DMS 273 treated with DMSO at 0.1 percent for 48 hours (cell line): ENCODE measurements at regions not wholly inside any gene's neighbourhood (a gene's known extent, or its start where the extent isn't known, plus 50 kb on each side); places are given as distances from the start of the nearest gene placed in this dataset.
"Not testable (repeated sequence)": the region's sequence is repeated elsewhere in the genome, so short reads cannot be mapped to it uniquely, and the experiment has no call there.

ENCODE experiments used
- DNase-seq: peaks from one replicate; lab custom pipeline; 2025; lab: John Stamatoyannopoulos, UW

DNA sequence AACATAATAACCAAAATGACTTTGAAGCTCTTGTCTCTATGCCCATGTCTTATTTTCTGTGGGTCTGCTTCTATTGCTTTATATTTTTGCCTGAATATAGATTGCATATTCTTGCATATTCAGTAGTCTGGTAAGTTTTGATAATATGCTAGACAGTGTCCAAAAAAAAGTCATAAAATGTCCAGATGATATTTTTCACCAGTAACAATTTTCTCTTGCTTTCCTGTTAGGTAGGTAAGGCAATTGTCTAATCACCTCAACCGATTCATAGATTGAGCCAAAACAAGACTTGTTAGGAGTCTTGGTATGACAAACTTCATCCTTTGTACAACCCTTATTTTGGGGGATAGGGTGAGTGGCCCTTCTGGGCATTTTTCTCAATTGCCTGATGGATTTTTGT, 277.0 kb upstream of the NRP1 start:
- DNase-seq = no peak

- DNase-seq = no peak
Observed at GRCh38 chr10:33609546-33609945, 275.1 kb upstream of the NRP1 start.

DNA sequence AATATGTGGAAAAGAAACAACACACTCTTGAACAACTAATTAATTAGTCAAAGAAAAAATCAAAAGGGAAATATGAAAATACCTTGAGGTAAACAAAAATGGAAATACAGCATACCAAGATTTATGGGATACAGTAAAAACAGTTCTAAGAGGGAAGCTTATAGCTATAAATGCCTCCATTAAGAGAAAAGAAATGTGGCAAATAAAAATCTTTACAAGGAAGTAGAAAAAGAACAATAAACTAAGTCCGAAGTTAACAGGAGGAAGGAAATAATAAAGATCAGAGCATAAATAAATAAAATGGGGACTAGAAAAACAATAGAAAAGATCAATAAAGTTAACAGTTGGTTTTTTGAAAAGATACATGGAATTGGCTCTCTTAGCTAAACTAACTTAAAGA, 267.8 kb upstream of the NRP1 start:
- no peak for DNase-seq

DNA sequence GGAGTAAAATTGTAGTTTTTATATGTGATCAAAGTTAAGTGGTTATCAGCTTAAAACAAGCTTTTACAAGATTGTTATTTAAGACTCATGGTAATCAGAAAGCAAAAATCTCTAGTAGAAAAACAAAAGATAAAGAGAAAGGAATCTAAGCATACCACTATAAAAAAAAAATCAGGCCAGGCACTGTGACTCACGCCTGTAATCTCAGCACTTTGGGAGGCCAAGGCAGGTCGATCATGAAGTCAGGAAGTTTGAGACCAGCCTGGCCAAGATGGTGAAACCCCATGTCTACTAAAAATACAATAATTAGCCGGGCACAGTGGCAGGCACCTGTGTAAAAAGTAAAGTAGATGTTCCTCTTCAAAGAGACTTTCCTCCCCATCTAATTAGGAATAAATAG, 265.9 kb upstream of the NRP1 start:
- DNase-seq = no peak

DNA sequence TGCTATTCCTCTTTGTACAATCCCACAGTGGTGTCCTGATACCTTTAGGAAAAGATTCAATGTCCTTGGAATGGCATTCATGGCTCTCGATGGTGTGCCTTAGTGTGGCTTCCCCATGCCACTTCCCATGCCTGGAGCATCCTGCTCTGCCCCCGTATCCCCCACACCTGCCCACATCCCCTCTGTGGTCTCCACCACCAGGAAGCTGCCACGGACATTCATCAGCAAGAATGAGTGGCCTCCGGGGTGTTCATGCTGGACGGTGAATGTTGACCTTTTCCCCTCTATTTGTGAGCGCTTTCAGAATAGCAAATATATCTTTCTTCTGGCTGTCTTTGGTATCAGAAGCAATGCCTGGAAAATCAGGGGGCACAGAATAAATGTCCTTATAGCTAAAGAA, 262.0 kb upstream of the NRP1 start:
- no peak for DNase-seq

- no peak for DNase-seq
Observed at GRCh38 chr10:33594475-33594874, 260.0 kb upstream of the NRP1 start.

DNA sequence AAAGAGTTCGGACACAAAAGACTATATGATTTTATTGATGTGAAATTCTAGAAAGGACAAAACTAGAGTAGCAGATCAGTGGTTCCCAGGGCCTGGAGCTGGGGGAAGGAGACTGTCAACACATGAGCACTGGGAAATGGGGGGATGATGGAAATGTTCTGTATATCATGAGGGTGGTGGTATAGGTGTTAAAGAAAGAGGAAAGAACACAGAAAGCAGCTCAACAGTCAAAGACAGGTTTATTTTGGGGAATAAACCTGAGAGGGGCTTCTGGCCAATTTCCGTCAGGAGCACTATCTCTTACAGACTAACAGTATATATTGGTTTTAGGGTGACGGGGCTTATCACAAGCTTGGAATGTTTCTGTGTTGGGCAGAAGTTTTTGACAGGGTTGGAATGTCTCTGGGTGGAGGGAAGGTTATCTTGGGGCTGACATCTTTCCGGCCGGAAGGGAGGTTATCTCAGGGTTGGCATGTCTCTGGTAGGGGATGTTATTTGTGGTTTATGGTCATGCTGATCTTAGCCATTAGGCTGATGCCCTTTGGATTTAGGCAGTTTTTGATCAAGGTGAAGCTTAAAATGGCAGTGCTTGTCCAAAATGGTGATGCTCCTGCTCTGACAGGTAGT, 254.6 kb upstream of the NRP1 start:
- no peak for DNase-seq

GRCh38 chr10:33584596-33584995, 250.1 kb upstream of the NRP1 start:
- not testable (repeated sequence) for DNase-seq

DNA sequence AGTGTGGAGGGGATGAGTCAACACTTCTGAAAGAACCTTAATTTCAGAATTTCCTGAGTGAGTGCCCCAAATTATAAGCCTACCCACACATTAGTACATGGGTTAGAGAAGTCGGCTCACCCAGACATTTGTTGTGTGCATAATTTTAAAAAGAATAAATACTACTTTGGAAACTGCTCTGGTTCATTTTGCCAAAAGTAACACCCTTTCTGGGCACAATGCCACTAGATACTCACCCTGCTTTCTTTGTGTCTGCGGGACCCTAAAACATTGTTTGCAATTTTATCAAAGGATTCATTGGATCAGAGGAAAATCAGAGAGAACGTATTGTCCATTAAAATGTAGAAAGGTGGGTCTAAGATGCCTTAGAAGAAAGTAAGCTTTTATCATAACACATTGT, 245.5 kb upstream of the NRP1 start:
- DNase-seq = no peak

- no peak for DNase-seq
Observed at GRCh38 chr10:33573606-33574005, 239.1 kb upstream of the NRP1 start.

DNA sequence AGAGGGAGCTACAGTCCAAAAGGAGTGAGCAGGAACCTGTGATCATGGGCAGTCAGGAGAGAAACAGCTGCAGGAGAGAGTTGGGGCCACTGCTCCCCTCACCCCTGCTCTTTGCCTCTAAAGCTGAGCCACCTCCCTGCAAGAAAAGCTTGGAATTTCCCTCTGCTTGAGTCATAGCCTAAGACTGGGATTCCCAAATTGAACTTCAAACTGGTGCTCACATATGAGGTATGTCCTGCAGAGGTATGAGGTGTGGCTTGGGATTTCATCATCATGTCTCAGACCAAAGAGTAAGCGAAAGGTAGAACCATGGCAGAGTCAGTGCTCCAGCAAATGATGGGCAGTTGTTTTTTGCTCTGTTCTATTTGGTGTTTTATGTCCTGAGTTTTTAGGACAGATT, 237.1 kb upstream of the NRP1 start:
- DNase-seq = no peak

DNA sequence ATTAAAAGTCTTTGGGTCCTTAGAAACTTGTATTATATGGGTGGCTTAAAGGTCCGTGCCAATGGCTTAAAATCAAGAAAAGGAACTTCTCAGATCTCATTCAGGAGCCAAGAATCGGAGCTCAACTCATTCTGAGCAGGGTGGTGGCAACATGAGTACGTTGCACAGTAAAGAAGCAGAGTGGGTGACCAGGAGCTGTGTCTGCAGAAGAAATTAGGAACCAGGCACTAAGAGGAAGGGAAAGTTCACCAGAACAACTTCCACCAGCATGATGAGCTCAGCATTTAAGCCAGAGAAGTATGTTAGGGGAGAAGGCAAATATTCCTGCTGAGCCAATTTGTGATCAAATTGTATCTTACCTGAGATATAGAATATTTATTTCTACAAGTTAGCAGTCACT, 236.0 kb upstream of the NRP1 start:
- no peak for DNase-seq

DNA sequence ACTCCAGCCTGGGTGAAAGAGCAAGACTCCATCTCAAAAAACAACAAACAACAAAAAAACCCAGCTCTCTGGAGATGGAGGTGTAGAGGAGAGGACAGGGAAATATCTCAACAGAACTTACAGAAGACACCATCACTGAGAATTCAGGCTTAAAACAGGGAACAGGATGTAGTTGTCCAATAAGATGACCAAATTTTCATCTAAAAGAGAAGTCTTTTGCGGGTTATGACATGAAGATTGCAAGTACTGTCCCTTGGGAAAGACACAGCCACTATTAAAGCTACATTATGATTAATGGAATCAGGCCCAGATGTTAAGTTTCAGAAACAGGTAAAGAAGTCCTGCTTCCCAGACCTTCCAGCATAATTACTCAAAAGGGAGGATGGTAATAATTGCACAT, 235.2 kb upstream of the NRP1 start:
- DNase-seq = no peak

DNA sequence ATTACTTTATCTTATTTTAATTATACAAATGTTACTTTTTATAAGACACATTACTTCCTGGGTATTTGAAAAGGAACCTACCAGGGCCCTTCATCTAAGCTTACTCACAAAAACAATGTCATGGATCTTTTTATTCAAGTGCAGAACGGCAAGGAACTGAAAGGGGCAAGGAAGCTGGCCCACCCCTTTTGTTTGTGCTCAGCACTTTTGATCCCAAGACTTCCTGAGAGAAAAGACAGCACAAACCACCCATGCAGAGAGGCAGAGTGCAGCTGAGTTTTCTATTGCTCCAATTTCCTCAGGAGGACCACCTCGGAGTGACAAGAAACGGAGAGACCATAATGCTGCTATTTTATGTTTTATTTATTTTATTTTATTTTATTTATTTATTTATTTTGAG, 232.0 kb upstream of the NRP1 start:
- no peak for DNase-seq

DNA sequence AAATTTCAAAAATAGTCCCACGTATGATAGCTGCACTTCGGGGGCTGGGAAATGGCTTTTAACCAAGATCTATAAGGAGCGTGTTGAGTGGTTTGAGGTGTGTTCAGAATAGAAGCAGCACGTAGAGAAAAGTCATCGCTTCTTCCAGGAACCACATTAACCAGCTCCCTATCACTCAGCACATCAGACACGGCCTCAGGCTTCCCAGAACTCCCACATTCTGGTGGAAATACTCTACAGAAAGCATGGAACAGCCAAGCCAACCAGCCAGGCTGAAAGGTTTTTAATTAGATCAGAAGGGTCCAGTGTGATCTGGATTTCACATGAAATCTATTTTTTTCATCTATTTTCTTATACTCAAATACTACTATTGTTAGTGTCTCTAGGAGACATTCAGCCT, 231.5 kb upstream of the NRP1 start:
- DNase-seq = no peak

DNA sequence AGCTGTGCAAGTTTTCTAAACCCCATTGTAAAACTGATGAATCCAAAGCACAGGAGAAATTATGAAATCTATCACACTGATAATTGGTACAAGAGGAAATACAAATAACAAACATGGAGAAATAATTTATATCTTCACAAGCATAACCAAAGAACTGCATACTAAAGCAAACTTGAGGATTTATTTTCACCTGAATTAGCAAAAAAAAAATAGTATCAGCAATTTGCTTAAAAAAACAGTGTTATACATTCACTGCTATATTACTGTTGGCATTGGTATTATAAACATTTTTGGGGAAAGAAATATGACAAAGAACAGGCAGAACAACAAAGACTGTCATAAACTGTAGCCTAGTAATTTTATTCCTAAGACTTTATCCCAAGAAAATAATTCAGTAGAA, 230.8 kb upstream of the NRP1 start:
- DNase-seq = no peak

GRCh38 chr10:33559105-33559504, 224.6 kb upstream of the NRP1 start:
- no peak for DNase-seq

GRCh38 chr10:33557313-33557712, 222.8 kb upstream of the NRP1 start:
- no peak for DNase-seq

DNA sequence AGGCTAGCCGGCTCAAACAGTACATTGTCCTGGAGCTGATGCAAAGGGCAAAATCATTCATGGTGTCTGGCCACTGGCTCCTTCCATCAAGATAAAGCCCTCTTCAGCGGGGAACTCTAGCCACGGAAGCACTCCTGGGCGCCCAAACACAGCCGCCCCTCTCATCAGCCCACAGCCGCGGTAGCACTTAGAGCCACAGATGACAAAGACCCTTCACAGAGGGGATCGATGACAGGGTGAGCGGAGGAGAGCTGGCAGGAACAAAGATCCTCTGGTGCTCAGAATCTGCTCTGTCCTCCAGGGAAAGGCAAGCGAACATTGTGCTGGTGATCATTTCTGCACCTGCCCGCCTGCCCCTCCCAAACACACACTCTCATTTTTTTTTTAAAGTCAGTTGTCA, 222.2 kb upstream of the NRP1 start:
- DNase-seq = no peak

GRCh38 chr10:33556103-33556502, 221.6 kb upstream of the NRP1 start:
- DNase-seq = no peak

DNA sequence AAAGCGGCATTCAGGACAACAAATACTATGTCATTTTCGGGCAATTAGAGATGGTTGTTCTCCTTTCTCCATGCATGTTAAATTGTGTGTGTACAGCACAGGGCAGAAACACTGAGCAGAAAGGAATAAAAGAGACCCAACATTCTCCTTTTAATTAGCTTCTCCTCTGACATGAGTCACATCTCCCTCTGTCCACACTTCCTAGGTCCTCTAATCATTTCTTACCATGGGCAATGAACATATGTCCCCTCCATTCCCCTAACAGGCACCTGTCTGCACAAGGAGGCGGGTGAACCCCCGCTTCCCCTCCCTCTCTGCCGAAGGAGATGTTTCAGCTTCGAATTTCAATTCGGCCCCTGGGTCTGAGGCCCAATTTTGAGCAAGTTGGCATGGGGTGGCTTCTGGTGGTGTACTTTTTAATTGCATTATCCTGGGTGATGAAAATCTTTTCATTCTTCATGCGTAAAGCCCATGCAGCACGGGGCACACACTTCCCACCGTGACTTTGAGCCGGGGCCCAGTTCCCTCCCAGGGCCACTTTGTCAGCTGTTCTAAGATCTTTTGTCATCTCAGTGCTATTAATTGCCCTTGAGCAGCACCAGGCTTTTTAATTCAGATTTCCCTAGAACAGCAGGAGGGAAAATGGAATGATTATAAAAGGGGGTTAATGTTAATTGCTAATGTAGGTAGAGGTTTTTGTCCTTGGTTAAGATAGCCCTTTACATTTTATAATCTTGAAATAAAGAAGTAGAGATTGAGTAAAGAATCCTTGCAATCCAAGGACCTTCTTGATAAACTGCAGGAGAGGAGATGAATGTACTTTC, 219.5 kb upstream of the NRP1 start:
- DNase-seq = no peak

DNA sequence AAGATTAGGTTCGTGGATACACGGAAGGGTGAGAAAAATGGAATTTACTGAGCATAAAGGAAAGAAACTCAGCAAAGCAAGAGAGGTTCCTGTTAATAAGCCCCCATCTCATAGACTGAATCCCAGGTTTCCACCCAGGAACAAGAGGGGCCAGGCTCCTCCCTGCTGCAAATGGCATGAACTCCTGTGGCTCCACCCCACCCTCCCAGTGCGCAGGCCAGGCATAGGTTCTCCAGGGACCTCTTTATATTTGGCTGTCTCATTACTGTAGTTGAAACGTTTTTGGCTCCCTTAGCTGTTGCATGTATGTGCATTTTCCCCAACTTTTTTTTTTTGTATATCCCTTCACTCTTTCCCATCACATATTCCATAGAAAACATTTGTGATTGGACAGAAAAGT, 217.8 kb upstream of the NRP1 start:
- no peak for DNase-seq

DNA sequence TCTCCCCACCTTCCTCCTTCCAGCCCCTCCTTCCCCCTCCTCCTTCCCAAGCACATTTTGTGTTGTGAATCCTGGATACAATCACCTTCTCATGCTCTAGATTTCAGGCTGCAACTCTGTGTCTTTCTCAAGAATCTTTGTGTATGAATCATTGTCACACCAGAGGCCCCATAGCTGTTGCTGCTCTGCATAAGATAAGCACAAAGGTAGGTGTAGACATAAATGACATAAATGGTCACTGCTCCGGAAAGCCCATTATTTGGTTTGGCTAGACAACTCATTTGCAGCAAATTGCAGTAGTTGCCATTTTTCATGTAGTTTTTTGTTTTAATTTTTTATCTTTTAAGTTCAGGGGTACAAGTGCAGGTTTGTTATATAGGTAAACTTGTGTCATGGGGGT, 216.3 kb upstream of the NRP1 start:
- DNase-seq = no peak

DNA sequence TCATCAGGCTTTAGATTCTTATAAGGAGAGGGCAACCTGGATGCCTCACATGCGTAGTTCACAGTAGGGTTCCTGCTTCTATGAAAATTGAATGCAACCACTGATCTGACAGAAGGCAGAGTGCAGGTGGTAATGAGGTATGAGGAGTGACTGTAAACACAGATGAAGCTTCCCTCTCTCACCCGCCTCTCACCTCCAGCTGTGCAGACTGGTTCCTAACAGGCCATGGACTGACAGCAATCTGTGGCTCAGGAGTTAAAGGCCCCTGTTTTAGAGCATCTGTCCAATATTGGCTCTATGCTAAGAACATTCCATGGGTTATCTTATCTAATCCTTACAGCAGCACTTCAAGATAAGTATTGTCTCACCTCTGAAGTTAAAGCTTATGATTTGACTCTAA, 213.5 kb upstream of the NRP1 start:
- no peak for DNase-seq
